LoVo (cell line): ENCODE measurements at regions not wholly inside any gene's neighbourhood (a gene's known extent, or its start where the extent isn't known, plus 50 kb on each side); places are given as distances from the start of the nearest gene placed in this dataset.

Experiments used
- DNase-seq: peaks from one replicate; pipeline ENCODE4 v3.0.0-alpha.2; 2016; ENCODE audit warnings: low spot score

DNA sequence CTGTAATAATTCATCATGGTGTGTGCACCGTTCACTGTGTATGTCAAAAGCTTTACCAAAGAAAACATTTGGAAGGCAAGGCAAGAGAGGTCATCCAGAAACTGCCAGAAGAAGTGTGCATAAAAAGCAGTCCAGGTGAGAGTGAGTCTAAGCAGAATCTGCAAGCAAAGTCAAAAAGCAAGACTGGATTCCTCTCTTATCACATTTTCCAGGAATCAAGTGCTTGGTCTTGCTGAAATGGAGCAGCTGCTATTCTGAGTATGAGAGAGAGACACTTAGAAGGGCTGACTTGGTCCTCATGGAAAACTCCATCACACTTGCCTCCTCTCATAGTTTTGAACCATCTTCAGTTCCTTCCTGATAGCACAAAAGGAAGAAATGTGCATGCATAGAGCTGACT, 231.3 kb downstream of the ANAPC1 start:
- DNase-seq = no peak

DNA sequence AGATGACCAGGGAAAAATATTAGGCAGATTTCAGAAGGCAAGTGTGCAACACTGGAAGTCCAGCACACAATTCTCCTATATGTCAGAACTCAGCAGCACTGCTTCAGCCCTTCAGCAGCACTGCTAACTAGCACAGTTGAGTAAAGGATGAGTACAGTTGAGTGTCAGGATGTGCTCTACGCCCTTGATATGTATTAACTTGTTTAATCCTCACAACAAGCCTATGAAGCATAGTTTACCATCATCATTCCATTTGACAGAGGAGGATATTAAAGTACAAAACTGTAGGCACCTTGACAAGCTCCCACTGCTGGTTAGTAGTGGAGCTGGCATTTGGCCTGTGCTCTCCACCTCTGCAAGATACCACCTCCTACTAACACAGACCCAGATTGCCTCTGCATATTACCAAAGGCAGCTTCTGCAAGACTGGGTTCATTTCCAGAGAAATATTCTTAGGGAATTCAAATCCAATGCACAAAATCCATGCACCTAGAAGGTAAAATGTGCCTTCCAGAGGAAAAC, 230.8 kb downstream of the ANAPC1 start:
- DNase-seq = no peak

DNA sequence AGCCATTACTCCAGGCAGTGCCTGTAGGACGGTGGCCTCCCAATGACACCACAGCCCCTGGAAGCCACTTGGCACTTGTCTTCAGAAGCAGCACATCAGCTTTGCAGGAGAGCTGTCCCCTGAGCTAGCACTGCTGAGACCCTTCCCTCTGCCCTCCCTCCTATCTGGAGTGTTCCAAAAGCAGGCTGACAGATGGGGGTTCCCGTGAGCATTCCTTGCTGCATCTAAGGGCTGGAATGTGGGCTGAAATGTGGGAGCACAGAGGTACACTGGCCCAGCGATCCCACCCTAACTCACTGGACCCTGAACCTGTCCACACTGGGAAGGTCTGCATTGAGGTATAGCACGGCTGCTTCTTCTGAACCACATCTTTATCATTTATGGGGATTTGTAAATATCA, 230.1 kb downstream of the ANAPC1 start:
- DNase-seq = no peak

DNA sequence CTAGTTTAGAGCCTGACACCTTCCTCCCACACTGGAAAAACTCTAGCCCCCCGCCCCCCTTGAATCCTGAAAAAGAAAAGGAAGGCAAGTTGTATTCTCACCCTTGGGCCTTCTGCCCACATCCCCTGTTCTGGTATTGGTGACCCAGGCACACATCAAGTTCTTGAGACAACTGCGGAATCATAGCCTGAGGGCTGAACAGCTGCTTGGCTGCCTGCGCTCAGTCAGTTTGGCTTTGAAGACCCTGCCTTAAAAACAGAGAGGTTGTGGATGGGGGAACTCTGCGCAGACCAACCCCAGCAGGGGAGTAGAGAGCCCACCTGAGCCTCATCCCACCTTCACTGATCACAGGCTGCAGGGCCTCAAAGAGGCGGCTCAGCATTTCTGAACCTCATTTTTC, 229.2 kb downstream of the ANAPC1 start:
- DNase-seq = no peak

DNA sequence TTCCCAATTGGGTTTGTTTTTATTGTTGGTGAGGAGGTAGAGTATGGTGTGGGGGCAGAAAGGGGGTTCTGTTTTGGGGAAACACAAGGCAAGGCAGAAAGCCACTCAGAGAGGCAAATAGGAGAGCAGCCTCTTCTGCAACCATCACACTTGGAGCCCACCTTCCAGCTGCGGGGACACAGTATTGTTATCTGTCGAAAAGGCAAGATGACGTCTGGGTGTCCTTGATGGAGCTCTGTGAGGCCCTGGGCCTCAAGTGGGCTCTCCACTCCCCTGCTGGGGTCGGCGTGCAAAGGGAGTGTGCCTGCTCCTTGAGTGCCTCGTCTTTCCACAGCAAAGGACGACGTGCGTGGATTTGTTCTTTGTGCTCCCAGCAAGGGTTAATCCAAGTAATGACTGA, 227.6 kb downstream of the ANAPC1 start:
- no peak for DNase-seq

DNA sequence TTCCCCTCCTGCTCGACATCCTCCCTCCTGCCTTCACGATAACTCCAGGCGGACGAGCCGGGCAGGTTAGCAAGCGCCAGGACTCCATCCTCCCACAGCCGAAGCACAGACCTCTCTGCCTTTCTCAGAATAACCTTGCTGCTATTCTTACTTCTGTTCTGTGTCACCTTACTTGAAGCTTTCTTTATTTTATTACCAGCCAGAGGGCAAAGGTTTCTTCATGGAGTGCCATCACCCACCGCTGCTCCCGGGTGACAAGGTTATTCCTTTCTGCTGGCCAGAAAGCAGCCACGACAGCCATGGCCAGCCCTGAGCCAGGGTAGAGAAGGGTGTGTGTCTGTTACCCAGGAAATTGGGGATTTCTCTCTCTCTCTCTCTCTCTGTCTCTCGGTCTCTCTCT, 227.1 kb downstream of the ANAPC1 start:
- DNase-seq = no peak

DNA sequence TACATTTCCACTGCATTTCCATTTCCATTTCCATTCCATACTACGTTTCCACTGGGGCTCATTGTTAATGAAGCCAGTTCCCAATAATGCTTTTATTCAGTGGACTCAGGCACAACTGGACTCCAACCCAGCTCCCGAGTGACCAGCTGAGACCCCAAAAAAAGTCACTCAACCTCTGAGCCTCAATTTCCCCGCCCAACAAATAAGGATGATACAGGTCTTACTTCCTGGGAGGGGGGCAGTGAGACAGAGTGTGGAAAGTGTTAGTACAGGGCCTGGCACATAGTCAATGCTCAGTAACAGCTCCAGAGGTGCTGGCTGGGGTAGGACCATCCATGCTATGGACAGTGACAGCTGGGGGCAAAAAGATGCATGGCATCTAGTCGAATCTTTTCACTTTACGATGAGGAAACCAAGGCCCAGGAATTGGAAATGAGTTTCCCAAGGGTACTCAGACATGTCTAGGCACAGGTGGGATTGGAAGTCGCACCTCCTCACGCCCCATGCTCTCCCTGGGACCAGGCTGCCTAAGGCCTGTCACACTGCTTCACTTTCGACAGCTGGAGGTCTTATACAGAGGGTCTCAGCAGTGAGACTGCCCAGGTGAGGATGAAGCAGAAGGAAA, 226.5 kb downstream of the ANAPC1 start:
- DNase-seq = no peak

DNA sequence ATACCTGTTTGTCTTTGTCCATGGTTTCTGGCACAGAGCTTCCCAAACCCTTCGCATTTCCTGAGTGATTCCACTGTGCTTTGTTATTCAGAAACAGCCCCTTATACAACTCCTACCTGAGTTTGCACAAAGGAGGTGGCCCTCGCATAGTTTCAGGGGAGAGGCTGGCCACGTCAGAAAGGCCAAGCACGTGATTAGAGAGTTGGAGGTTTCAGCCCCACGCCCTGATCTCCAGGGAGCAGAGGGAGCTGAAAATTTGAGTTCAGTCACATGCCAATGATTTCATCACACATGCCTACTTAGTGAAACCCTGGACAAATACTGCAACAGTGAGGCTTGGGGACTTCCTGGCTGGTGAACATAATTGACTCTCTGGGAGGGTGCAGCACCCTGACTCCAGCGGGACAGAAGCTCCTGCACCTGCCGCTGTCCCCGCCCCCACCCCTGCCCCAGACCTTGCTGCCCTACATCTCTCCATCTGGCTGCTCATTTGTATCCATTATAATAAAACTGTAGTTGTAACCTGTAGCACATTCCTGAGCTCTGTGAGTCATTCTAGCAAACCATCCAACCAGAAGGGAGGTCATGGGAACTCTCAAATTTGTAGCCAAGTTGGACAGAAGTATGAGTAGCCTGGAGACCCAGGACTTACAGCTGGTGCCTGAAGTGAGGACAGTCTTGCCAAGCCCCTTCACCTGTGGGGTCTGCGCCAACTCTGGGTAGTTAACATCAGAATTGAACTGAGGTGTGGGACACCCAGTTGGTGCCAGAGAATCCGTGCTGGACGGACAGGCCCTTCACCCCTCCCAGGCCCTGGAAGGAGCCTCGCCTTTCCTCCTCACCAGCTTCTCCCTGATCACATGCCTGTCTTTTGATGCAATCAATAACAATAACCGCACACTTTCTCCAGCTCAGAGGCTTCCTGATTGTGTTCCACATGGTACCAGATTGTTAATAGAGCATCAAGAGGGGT, 224.3 kb downstream of the ANAPC1 start:
- DNase-seq = peak; percentile 86

DNA sequence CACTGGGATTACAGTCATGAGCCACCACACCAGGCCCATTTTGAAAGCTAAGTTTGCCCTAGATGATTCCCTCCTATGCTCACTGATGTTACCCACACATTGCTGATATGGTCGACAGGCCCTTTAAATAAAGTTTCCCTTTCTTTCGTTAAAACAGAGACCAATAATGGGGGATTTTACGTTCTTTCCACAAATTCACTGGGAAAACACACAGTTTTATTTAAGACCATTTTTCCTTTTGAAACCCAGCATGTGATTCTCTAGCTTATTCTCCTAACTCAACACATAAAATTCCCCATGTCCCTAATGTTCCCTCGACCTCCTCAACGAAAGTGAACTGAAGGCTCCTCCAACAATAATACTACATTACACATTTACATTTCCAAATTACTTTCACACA, 223.2 kb downstream of the ANAPC1 start:
- DNase-seq = no peak

DNA sequence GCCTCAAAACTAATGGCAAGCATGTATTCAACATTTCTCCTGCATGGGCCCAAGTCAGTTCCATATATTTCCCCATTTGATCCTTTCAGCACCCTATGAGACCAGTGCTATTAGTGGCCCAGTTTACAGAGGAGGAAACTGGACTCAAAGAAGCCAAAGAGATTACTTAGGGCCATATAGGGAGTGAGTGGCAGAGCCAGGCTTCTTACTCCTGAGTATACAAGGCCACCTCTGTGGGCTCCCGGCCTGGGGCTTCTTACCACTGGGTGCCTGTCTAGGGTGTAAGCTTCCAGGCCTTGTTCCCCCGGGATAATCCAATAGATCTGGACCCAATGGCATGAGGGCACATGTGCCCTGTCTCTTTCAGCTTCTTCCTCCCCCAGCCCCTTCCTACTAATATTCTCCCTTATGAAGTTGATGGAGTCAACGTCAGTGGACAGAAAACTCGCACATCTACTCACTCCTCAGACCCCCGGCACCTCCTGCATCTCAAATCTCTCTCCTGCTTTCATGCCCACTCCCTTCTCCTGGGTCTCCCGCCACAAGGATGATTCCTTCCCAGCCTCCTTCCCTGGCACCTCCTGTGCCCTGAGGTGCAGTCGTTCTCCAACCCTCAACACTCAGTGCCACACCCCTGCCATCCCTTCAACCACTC, 222.6 kb downstream of the ANAPC1 start:
- DNase-seq = no peak

DNA sequence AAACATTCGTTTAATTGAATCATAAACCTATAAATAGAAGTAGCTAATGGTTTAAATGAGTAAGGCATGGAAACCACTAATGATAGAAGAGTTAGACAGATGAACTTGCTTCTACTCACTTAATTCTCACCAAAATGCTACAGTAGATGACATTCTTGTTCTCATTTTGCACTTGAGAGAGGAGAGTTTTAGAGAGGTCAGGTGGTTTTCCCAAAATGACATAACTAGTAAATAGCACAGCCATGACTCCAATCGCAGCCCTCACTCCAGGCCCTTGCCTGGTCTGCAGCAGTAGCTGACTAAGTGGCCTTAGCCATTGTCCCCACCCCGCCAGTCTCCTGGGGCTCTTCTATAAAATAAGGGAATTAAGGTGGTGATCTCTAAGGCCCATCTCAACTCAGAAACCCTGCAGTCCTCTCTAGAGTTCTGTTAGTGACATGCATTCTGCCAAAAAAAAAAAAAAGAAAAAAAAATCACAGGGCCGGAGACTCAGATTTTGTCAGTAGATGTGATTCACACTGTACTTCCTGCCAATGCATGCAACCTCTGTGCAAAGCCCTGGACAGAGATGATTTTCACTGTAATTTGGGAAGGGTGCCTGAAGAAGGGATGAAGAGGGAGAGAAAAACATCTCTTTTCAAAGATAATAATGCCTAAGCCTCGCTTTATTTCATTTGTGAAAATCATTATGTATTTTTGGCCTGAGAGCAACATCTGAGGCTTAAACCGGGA, 221.8 kb downstream of the ANAPC1 start:
- no peak for DNase-seq

DNA sequence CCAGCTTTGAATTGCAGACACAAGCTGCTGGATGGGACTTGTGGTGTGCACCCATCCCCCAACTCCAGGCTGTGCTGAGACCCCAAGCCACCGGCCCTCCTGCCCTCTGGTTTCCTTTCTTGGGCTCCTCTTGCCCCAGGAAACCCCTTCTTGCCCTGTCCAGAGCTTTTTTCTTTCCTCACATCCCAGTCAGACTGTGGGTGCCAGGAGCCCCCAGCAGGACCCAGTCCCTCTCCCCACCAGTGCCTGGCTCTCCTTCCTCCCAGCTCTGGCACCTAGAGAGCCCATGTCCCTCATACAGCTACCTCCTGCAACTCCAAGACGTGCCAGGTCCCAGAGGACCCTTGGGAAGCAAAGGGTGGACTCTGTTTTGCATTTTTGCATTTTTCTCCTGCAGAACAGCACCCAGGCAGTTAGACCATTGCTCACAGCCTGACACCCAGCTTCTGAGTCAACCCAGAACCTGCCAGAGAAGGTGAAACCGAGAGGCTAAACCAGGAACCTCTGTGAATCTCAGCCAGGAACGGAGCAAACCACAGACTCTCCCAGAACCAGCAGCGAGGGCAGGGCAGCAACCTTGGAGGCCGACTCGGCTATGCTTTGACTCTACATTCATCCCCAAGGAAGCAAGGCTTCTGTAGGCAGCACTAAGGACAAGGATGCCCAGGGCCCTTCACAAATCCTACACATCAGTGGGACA, 221.1 kb downstream of the ANAPC1 start:
- DNase-seq = no peak

DNA sequence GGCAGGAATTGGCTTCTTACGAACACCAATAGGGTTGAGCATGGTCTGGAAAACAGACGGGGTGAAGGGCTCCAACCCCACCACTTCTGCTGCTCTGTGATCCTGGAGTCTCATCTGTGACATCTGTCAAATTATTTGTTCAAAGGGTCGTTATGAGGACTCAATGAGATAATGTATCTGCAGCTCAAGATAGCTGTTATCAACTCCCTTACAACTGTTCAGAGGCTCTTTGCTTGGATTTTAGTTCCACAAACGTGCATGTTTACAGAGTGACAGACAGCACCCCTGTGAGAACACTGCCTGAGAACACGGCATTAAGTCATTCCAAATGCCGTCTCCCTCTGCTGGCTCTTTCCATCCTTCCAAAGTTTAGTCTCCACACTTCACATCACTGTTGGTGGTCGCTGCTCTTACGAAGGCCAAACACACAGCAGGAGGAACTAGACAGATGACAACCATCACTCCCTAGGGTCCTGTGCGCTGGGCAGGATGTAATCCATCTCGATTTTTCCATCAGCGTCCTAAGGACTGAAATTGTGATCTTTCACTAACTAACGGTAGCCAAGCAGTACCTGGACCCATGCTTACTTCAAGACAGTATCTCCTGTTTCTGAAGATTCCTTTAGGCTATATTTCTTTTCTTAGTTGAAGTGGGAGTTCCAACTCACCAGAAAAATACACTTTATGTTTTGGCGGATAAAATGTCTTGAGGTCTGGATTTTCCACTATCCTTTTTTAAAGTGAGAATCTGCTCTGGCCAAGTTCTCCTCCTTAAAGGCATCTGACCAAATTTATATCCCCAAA, 220.3 kb downstream of the ANAPC1 start:
- DNase-seq = no peak

DNA sequence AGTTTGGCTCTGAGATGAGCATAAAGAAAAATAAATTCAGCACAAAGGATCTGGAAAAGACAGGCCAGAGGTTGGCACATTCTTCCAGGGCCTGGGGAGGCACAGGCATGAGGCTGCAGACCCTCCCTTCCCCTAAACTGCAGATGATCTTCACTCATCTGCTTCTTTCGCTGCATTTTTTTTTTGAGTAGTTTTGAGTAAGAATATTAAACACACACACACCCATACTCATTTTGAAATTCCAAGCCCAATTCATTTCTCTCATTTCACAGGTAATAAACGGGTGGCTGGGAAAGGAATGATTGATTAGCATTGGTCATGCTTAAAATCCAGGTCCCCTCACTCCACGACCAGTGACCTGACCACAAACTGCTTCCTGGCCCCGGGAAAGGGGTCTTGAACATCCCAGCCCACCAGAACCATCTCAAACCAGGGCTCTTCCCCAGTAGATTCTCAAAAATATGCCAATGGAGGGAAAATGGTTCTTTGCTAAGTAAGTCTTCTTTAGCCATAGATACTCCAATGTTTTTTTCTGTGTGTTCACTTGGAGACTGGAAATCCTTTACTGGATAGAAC, 219.6 kb downstream of the ANAPC1 start:
- DNase-seq = no peak

DNA sequence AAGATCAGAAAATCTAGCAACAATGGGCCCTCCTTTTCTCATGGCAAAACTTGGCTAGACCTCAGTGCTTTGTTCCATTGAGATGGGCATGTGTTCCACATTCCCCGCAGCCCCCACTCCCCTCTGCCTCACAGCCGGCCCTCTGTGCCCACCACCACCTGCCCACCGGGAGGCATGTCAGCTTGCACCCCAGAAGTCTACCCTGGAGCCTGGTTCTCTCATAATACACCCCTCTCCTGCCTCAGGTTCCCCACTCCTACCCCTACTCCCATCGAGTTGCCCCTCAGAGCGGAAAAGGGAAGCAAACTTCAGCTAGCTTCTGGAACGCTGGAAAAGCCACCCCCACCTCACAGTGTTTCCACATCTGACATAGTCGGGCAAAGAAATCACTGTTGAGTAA, 219.0 kb downstream of the ANAPC1 start:
- DNase-seq = no peak

DNA sequence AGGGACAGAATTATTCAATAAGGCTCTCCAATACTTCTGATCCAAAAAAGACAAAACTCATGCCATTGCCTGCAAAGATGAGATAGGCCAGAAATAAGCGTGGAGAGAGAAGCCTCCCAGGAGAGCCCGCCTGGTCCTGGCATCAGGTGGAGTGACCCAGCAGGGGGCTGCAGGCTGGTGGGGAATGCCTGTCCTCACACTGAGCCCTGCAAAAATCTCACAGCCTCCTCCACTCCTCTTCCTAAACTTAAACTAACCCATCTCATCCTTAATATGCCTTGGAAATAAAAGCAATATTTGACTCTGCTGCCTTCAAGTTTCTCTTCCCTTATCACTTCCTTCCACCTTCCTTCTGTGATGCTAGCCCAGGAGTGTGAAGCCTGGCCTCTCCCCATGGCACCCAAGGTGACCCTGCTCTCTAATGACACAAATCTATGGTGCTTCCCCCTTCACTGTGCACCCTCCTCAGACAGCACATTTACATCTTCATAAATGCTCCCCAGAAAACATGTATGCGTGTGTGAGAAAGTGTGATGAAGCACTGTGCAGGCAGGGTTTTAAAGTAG, 218.4 kb downstream of the ANAPC1 start:
- no peak for DNase-seq

DNA sequence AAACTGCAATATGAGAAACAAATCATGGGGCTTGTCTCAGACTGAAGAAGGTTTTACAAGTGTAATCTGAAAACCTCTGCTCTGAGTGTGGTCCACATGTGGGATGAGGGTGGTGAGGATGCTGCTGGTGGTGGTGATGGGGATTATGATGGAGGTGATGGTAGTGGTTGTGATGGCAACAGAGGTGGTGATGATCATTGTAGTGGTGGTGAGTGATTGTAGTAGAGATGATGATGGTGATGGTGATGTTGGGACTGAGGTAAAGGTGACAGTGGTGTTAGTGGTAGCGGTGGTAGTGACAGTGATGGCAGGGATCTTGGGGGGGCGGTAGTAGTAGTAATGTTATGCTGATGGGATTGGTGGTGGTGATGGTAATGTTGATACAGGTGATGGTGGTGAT, 217.8 kb downstream of the ANAPC1 start:
- no peak for DNase-seq

DNA sequence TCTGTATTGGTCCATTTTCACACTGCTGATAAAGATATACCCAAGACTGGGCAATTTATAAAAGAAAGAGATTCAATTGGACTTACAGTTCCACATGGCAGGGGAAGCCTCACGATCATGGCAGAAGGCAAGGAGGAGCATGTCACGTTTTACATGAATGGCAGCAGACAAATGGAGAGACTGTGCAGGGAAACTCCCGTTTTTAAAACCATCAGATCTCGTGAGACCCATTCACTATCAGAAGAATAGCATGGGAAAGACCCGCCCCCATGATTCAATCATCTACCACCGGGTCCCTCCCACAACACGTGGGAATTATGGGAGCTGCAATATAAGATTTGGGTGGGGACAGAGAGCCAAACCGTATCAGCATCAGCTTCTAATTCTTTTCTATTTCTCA, 217.0 kb downstream of the ANAPC1 start:
- no peak for DNase-seq

DNA sequence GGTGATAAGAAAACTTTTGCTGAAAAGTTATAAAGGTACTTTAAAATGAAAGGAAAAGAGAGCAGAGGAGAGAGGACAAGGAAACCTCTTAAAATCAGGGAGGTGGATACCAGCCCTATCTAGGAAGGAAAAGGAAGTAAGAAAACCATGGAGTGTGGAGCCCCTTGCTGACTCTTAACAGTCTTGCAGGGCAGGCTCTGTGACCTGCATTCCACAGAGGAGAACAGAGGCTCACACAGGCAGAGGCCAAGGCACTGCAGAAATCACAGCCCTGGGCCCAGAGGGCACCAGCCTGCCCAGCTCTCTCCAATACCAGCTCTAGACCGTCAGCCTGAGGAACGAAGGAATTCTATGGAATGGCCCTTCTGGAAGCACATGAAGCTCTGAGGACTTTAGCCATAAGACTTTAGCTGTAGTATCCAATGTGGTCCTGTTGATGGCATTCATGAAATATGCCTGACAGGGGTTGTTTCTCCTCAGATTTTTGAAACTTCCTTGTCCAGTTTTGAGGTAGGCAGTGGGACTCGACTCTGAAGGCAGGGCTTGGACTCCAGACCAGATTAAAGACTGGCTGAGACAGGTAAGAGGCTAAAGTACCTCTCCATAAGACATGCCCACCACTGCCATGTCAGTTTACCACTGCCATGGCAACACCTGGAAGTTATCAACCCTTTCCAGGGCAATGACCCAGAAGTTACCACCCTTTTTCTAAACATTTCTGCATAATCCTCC, 216.3 kb downstream of the ANAPC1 start:
- DNase-seq = peak; percentile 37
